H9 (cell line): ENCODE measurements at regions not wholly inside any gene's neighbourhood (a gene's known extent, or its start where the extent isn't known, plus 50 kb on each side); places are given as distances from the start of the nearest gene placed in this dataset.
"Not testable (repeated sequence)": the region's sequence is repeated elsewhere in the genome, so short reads cannot be mapped to it uniquely, and the experiment has no call there.

Experiments
- DNase-seq: peaks from one replicate; pipeline ENCODE4 v3.0.0-alpha.2; 2017
- H2AFZ ChIP-seq: one replicate; pipeline ENCODE4 v1.6.1; 2013; ENCODE audit warnings: mild to moderate bottlenecking, low read length, control low read depth, moderate library complexity
- H2AK5ac ChIP-seq: 2 replicates; pipeline ENCODE4 v1.6.1; 2013; ENCODE audit warnings: low read length, control low read depth, mixed read lengths; ENCODE audit not compliant: insufficient read length
- H2BK120ac ChIP-seq: one replicate; pipeline ENCODE4 v1.6.1; 2013; ENCODE audit warnings: low read depth, mild to moderate bottlenecking, low read length, control low read depth, inconsistent platforms; ENCODE audit not compliant: poor library complexity, severe bottlenecking
- H2BK12ac ChIP-seq: 2 replicates; pipeline ENCODE4 v1.6.1; 2013; ENCODE audit warnings: low read length, control low read depth, mixed read lengths, low read depth; ENCODE audit not compliant: insufficient read length
- H2BK15ac ChIP-seq: 2 replicates; pipeline ENCODE4 v1.6.1; 2013; ENCODE audit warnings: low read depth, low read length, control low read depth
- H2BK20ac ChIP-seq: one replicate; pipeline ENCODE4 v1.6.1; 2013; ENCODE audit warnings: low read depth, mild to moderate bottlenecking, low read length, control low read depth, inconsistent platforms; ENCODE audit not compliant: poor library complexity, severe bottlenecking
- H2BK5ac ChIP-seq: 2 replicates; pipeline ENCODE4 v1.6.1; 2013; ENCODE audit warnings: low read length, control low read depth, mixed read lengths; ENCODE audit not compliant: insufficient read length
- H3K14ac ChIP-seq: 2 replicates; pipeline ENCODE4 v1.6.1; 2013; ENCODE audit warnings: low read length, control low read depth; ENCODE audit not compliant: insufficient read depth
- H3K18ac ChIP-seq: 2 replicates; pipeline ENCODE4 v1.6.1; 2013; ENCODE audit warnings: low read depth, mild to moderate bottlenecking, mixed read lengths, low read length, control low read depth; ENCODE audit not compliant: insufficient read length
- H3K23ac ChIP-seq: 2 replicates; pipeline ENCODE4 v1.6.1; 2013; ENCODE audit warnings: low read length, control low read depth, mixed read lengths, low read depth; ENCODE audit not compliant: insufficient read length
- H3K23me2 ChIP-seq: 2 replicates; pipeline ENCODE4 v1.6.1; 2013; ENCODE audit warnings: low read depth, mild to moderate bottlenecking, mixed read lengths, low read length, control low read depth; ENCODE audit not compliant: insufficient read length, poor library complexity, severe bottlenecking
- H3K27ac ChIP-seq: 2 replicates; pipeline ENCODE4 v1.5.1; 2013; ENCODE audit warnings: low read length, control low read depth, mixed read lengths, low read depth; ENCODE audit not compliant: insufficient read length
- H3K27me3 ChIP-seq: 2 replicates; pipeline ENCODE4 v1.6.1; 2013; ENCODE audit warnings: low read length, control low read depth, inconsistent platforms; ENCODE audit not compliant: insufficient read depth
- H3K4ac ChIP-seq: 2 replicates; pipeline ENCODE4 v1.6.1; 2013; ENCODE audit warnings: low read depth, mild to moderate bottlenecking, control low read depth, inconsistent platforms, low read length, moderate library complexity
- H3K4me1 ChIP-seq: 2 replicates; pipeline ENCODE4 v1.6.1; 2013; ENCODE audit warnings: low read length, control low read depth, inconsistent platforms; ENCODE audit not compliant: insufficient read depth
- H3K4me2 ChIP-seq: 2 replicates; pipeline ENCODE4 v1.6.1; 2013; ENCODE audit warnings: low read length, control low read depth, mixed read lengths; ENCODE audit not compliant: insufficient read length, insufficient read depth
- H3K56ac ChIP-seq: 2 replicates; pipeline ENCODE4 v1.6.1; 2013; ENCODE audit warnings: low read depth, mild to moderate bottlenecking, mixed read lengths, low read length, control low read depth; ENCODE audit not compliant: insufficient read length
- H3K79me1 ChIP-seq: 2 replicates; pipeline ENCODE4 v1.6.1; 2013; ENCODE audit warnings: low read depth, mild to moderate bottlenecking, moderate library complexity, low read length, control low read depth, inconsistent platforms; ENCODE audit not compliant: insufficient read depth, poor library complexity, severe bottlenecking
- H3K79me2 ChIP-seq: 2 replicates; pipeline ENCODE4 v1.6.1; 2013; ENCODE audit warnings: low read length, control low read depth, inconsistent platforms; ENCODE audit not compliant: insufficient read depth
- H3K9ac ChIP-seq: 2 replicates; pipeline ENCODE4 v1.6.1; 2013; ENCODE audit warnings: low read length, control low read depth, mixed read lengths; ENCODE audit not compliant: insufficient read length; ENCODE audit errors: extremely low read depth
- H3K9me3 ChIP-seq: one replicate; pipeline ENCODE4 v1.6.1; 2013; ENCODE audit warnings: low read depth, low read length, inconsistent platforms; ENCODE audit not compliant: control insufficient read depth
- H3T11ph ChIP-seq: one replicate; pipeline ENCODE4 v1.6.1; 2013; ENCODE audit warnings: mild to moderate bottlenecking, low read length, control low read depth, inconsistent platforms
- H4K20me1 ChIP-seq: one replicate; pipeline ENCODE4 v1.6.1; 2013; ENCODE audit not compliant: control insufficient read depth, insufficient read length, insufficient read depth
- H4K5ac ChIP-seq: 2 replicates; pipeline ENCODE4 v1.6.1; 2013; ENCODE audit warnings: low read depth, mild to moderate bottlenecking, mixed read lengths, low read length, control low read depth; ENCODE audit not compliant: insufficient read length
- H4K8ac ChIP-seq: replicated peaks from 2 replicates; pipeline ENCODE4 v1.6.1; 2013; ENCODE audit warnings: low read length, control low read depth, mixed read lengths, low read depth; ENCODE audit not compliant: insufficient read length
- H4K91ac ChIP-seq: 2 replicates; pipeline ENCODE4 v1.6.1; 2013; ENCODE audit warnings: low read depth, mild to moderate bottlenecking, moderate library complexity, mixed read lengths, low read length, control low read depth; ENCODE audit not compliant: insufficient read length
- H3K27ac Mint-ChIP-seq, 3 experiments: 2 replicates in 2 of 3; 3 replicates in 1 of 3; pipeline ENCODE4 v1.8.0; 2020 to 2021; ENCODE audit warnings: mixed read lengths in 3 of 3, mild to moderate bottlenecking in 1 of 3, moderate library complexity in 1 of 3
- H3K27me3 Mint-ChIP-seq: 2 replicates; pipeline ENCODE4 v1.8.0; 2021; ENCODE audit warnings: low read depth, mild to moderate bottlenecking, moderate library complexity, mixed read lengths
- H3K36me3 Mint-ChIP-seq, 3 experiments: 2 replicates in 2 of 3; 3 replicates in 1 of 3; pipeline ENCODE4 v1.8.0; 2020 to 2021; ENCODE audit warnings: low read depth in 3 of 3, mixed read lengths in 3 of 3; ENCODE audit not compliant: insufficient read depth in 1 of 3
- H3K4me1 Mint-ChIP-seq, 2 experiments: 2 replicates each; pipeline ENCODE4 v1.8.0; 2020; ENCODE audit warnings: mixed read lengths in 2 of 2
- H3K4me3 Mint-ChIP-seq, 2 experiments: 2 replicates in 1 of 2; 3 replicates in 1 of 2; pipeline ENCODE4 v1.8.0; 2020 to 2021; ENCODE audit warnings: mild to moderate bottlenecking in 2 of 2, mixed read lengths in 2 of 2, moderate library complexity in 1 of 2
- H3K9me3 Mint-ChIP-seq, 2 experiments: 2 replicates in 1 of 2; 3 replicates in 1 of 2; pipeline ENCODE4 v1.8.0; 2020; ENCODE audit warnings: mild to moderate bottlenecking in 2 of 2, mixed read lengths in 2 of 2, moderate library complexity in 1 of 2
- WGBS: extraction: QIAGEN DNeasy Blood & Tissue Kit; methylation state at CpG from one replicate; pipeline ENCODE4 v1.1.7; 2013; ENCODE audit warnings: missing lambda C conversion rate, low lambda C conversion rate, mixed read lengths; ENCODE audit not compliant: insufficient read length; ENCODE audit errors: extremely low coverage; 5-methylcytosine and 5-hydroxymethylcytosine counted together
- TF ChIP-seq, protein P1 (sequence below): fragments of 200-600 bp; sonication (generic); conservative IDR thresholded peaks from 3 replicates; pipeline ENCODE4 v1.8.0; 2021; ENCODE audit warnings: antibody characterized with exemption, mild to moderate bottlenecking

DNA sequence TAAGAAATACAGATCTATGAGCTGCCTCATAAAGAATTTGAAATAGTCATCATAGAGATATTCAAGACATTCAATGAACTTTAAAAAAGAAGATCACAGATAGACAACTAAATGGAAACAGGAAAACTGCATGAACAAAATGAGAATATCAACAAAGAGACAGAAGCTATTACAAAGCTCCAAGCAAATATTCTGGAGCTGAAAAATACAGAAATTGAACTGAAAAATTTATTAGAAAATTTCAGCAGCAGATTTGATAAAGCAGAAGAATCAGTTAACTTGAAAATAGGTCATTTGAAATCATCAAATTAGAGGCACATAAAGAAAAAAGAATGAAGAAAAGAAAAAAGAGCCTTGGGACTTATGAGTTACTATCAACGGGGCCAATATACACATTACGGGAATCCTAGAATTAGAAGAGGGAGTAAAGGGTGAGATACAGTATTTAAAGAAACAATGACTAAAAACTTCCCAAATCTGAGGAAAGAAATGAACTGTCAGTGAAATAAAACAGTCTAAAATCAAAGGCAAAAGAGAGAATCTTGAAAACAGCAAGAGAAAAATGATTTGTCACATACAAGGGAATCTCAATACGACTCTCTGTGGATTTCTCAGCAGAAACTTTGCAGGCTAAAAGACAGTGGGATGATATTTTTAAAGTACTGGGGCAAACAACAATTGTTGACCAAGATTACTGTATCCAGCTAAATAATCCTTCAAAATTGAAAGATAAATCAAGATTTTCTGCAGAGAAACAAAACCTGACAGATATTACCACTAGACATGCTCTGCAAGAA, 641.6 kb downstream of the ANKRD50 start:
- TF ChIP-seq, protein P1, sequence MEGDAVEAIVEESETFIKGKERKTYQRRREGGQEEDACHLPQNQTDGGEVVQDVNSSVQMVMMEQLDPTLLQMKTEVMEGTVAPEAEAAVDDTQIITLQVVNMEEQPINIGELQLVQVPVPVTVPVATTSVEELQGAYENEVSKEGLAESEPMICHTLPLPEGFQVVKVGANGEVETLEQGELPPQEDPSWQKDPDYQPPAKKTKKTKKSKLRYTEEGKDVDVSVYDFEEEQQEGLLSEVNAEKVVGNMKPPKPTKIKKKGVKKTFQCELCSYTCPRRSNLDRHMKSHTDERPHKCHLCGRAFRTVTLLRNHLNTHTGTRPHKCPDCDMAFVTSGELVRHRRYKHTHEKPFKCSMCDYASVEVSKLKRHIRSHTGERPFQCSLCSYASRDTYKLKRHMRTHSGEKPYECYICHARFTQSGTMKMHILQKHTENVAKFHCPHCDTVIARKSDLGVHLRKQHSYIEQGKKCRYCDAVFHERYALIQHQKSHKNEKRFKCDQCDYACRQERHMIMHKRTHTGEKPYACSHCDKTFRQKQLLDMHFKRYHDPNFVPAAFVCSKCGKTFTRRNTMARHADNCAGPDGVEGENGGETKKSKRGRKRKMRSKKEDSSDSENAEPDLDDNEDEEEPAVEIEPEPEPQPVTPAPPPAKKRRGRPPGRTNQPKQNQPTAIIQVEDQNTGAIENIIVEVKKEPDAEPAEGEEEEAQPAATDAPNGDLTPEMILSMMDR = no peak
- Histone ChIP-seq H3K4me1 (no peaks in the 10 kb centered on the region), H3K56ac (no peak overlapping the region), H2AK5ac (no peak overlapping the region), H3K27me3 (no peaks in the 10 kb centered on the region), H4K20me1 (no peaks in the 10 kb centered on the region), H2BK15ac (no peak overlapping the region), H4K8ac (no peak overlapping the region), H3K79me1 (no peaks in the 10 kb centered on the region), H3K9me3 (no peaks in the 10 kb centered on the region), H3K4me2 (no peak overlapping the region), H3K9ac (no peak overlapping the region), H2AFZ (no peak overlapping the region), H3K23ac (no peak overlapping the region), H3K79me2 (no peaks in the 10 kb centered on the region), H2BK5ac (no peak overlapping the region), H2BK20ac (no peak overlapping the region), H3T11ph (no peak overlapping the region), H3K18ac (no peak overlapping the region), H4K91ac (no peak overlapping the region), H4K5ac (no peak overlapping the region), H2BK120ac (no peak overlapping the region), H3K23me2 (no peaks in the 10 kb centered on the region), H3K14ac (no peak overlapping the region), H3K27ac (no peak overlapping the region), H2BK12ac (no peak overlapping the region), H3K4ac (no peak overlapping the region)
- H3K27me3 Mint-ChIP-seq = no peaks in the 10 kb centered on the region
- peaks cover 15 to 52% (median 26%) of the 10 kb centered on the region in 3 experiments for H3K36me3 Mint-ChIP-seq
- H3K9me3 Mint-ChIP-seq = peaks cover 35 to 42% of the 10 kb centered on the region in 2 experiments
- no peak overlapping the region; a peak in 1 of 7 replicates for H3K27ac Mint-ChIP-seq
- no peak overlapping the region for H3K4me3 Mint-ChIP-seq
- no peak for DNase-seq
- H3K4me1 Mint-ChIP-seq = no peaks in the 10 kb centered on the region
- no CpG with 5 or more reads among the region's 3 CpGs for WGBS

GRCh38 chr4:124075276-124075675, 637.3 kb downstream of the ANKRD50 start:
- no CpG with 5 or more reads among the region's 2 CpGs for WGBS
- not testable (repeated sequence) for H3K23ac ChIP-seq, H3K4me3 Mint-ChIP-seq, H3K79me2 ChIP-seq, H3K27me3 Mint-ChIP-seq, H3K4ac ChIP-seq, H3K27ac ChIP-seq, H3K14ac ChIP-seq, H2BK12ac ChIP-seq, H3K18ac ChIP-seq, H3K9ac ChIP-seq, H2BK20ac ChIP-seq, H3K23me2 ChIP-seq, H4K20me1 ChIP-seq, H3K27me3 ChIP-seq, H3K79me1 ChIP-seq, DNase-seq, H2BK120ac ChIP-seq, H3K9me3 ChIP-seq, H3K4me1 ChIP-seq, H4K8ac ChIP-seq, H3K56ac ChIP-seq, H2BK15ac ChIP-seq, H3K4me2 ChIP-seq, H3K27ac Mint-ChIP-seq, H3T11ph ChIP-seq, H2AK5ac ChIP-seq, H2AFZ ChIP-seq, H2BK5ac ChIP-seq, H4K91ac ChIP-seq, H3K4me1 Mint-ChIP-seq, H4K5ac ChIP-seq
- peaks cover 10 to 45% (median 21%) of the 10 kb centered on the region in 3 experiments for H3K36me3 Mint-ChIP-seq
- H3K9me3 Mint-ChIP-seq = peaks cover 34 to 42% of the 10 kb centered on the region in 2 experiments
